PFSK-1 (cell line): ENCODE measurements at regions not wholly inside any gene's neighbourhood (a gene's known extent, or its start where the extent isn't known, plus 50 kb on each side); places are given as distances from the start of the nearest gene placed in this dataset.

Experiments used
- REST ChIP-seq, 2 experiments: IDR thresholded peaks; 2 replicates each; pipeline versions ENCODE4 v1.6.1 to v1.8.0; 2011 to 2012; ENCODE audit warnings: low read depth in 2 of 2, low read length in 2 of 2, control low read depth in 1 of 2, inconsistent platforms in 1 of 2, mild to moderate bottlenecking in 1 of 2, moderate library complexity in 1 of 2; ENCODE audit not compliant: insufficient read depth in 1 of 2
- TAF1 ChIP-seq: IDR thresholded peaks from 2 replicates; pipeline ENCODE4 v1.6.1; 2012; ENCODE audit warnings: low read length, control low read depth, borderline replicate concordance; ENCODE audit not compliant: insufficient read depth

GRCh38 chr4:23234018-23234417 lies 541.3 kb downstream of the GBA3 start:
- TF ChIP-seq REST (IDR thresholded peaks at IDR 0.05; ENCODE audit: insufficient read depth in 1 of 2, low read depth in 2 of 2, low read length in 2 of 2): no peak
- no peak for TF ChIP-seq TAF1
